Upper lobe of right lung (tissue), 1 donor: ENCODE measurements at regions not wholly inside any gene's neighbourhood (a gene's known extent, or its start where the extent isn't known, plus 50 kb on each side); places are given as distances from the start of the nearest gene placed in this dataset. TPM values are rescaled to one million over a fixed set of nuclear protein-coding genes. Genes with fewer than 3 reads are reported as not detected.

Source experiments
- ATAC-seq: fragments of 200-7000 bp; cut with Tn5 transposase; one replicate; pipeline ENCODE4 v1.9.1; 2020; ENCODE audit warnings: mild to moderate bottlenecking, moderate library complexity
- DNase-seq: peaks from one replicate; pipeline ENCODE4 v3.0.0-alpha.2; 2020
- H3K27ac ChIP-seq: fragments of 200-600 bp; one replicate; pipeline ENCODE4 v1.8.0; 2022
- H3K27me3 ChIP-seq: fragments of 200-600 bp; one replicate; pipeline ENCODE4 v1.8.0; 2022; ENCODE audit warnings: mild to moderate bottlenecking
- H3K36me3 ChIP-seq: fragments of 200-600 bp; one replicate; pipeline ENCODE4 v1.8.0; 2022
- H3K4me1 ChIP-seq: fragments of 200-600 bp; one replicate; pipeline ENCODE4 v1.8.0; 2022
- H3K4me3 ChIP-seq: fragments of 200-600 bp; one replicate; pipeline ENCODE4 v1.8.0; 2022; ENCODE audit warnings: mild to moderate bottlenecking
- H3K9me3 ChIP-seq: fragments of 200-600 bp; one replicate; pipeline ENCODE4 v1.8.0; 2022
- intact Hi-C: fragments of 100-400 bp; cut with DNase I; formaldehyde crosslinking; loops from one replicate; pipeline ENCODE4 v1.11.0; 2022
- microRNA-seq: library from miRNA; unstranded; fragments of <30 nt; microRNA quantifications from one replicate; pipeline ENCODE4 v1.2.0, GENCODE V29; 2020; ENCODE audit warnings: borderline microRNAs expressed
- TF ChIP-seq, protein P1 (sequence below): fragments of 200-600 bp; IDR thresholded peaks from one replicate; pipeline ENCODE4 v1.8.0; 2022; ENCODE audit warnings: antibody characterized with exemption
- donor health status: DM: no; HTN: yes; CAD: no; lungs with severe emphysema.

DNA sequence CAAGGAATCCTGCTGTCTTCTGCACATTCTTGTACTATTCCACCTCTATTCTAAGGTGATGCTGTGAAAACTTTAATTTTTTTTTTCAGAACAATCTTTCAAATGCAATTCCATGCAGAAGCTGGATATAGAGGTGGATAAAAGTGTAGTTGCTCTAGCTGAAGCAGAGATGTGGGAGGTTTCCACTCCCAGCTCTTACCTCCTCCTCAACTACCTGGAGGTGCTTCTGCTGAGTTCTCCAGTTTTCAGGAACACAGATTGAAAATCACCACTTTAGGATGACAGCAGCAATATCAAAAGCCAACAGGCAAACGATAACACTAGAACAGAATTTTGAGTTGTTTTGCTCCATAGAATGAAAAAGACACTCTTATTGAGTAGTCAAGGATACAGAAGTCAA, 51.1 kb upstream of the FAM98A start:
- TF ChIP-seq, protein P1, sequence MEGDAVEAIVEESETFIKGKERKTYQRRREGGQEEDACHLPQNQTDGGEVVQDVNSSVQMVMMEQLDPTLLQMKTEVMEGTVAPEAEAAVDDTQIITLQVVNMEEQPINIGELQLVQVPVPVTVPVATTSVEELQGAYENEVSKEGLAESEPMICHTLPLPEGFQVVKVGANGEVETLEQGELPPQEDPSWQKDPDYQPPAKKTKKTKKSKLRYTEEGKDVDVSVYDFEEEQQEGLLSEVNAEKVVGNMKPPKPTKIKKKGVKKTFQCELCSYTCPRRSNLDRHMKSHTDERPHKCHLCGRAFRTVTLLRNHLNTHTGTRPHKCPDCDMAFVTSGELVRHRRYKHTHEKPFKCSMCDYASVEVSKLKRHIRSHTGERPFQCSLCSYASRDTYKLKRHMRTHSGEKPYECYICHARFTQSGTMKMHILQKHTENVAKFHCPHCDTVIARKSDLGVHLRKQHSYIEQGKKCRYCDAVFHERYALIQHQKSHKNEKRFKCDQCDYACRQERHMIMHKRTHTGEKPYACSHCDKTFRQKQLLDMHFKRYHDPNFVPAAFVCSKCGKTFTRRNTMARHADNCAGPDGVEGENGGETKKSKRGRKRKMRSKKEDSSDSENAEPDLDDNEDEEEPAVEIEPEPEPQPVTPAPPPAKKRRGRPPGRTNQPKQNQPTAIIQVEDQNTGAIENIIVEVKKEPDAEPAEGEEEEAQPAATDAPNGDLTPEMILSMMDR: no peak
- Histone ChIP-seq H3K27ac (no peak overlapping the region), H3K27me3 (no peaks in the 10 kb centered on the region), H3K4me3 (no peak overlapping the region), H3K9me3 (no peaks in the 10 kb centered on the region), H3K4me1 (no peaks in the 10 kb centered on the region), H3K36me3 (no peaks in the 10 kb centered on the region)
- DNase-seq: no peak
- no peak for ATAC-seq
- intact Hi-C loops: no loop called here

Small RNA genes in the stretch of these regions (microRNA-seq; reads per million reads assigned to microRNA genes)
- gene MIR548AD: not detected
